Thoracic aorta (tissue), 2 donors: ENCODE measurements at regions not wholly inside any gene's neighbourhood (a gene's known extent, or its start where the extent isn't known, plus 50 kb on each side); places are given as distances from the start of the nearest gene placed in this dataset.
"Not testable (repeated sequence)": the region's sequence is repeated elsewhere in the genome, so short reads cannot be mapped to it uniquely, and the experiment has no call there.

Experiments used
- ATAC-seq: fragments of 150-250 bp; one replicate; pipeline ENCODE4 v1.8.0; 2017; ENCODE audit warnings: low read depth; ENCODE audit not compliant: insufficient number of reproducible peaks, low FRiP score
- DNase-seq: peaks from one replicate; pipeline ENCODE4 v3.0.0-alpha.2; 2020; ENCODE audit warnings: low spot score
- H3K27ac ChIP-seq, 2 donors: fragments of 200-600 bp; sonication (generic); 1 replicate in 1 of 2; 2 replicates in 1 of 2; pipeline ENCODE4 v1.5.1; 2016; ENCODE audit warnings: mild to moderate bottlenecking in 2 of 2, moderate library complexity in 2 of 2
- H3K27me3 ChIP-seq: fragments of 200-600 bp; sonication (generic); replicated peaks from 2 replicates; pipeline ENCODE4 v1.6.0; 2016; ENCODE audit warnings: mild to moderate bottlenecking; ENCODE audit not compliant: insufficient read depth
- H3K36me3 ChIP-seq: fragments of 200-600 bp; sonication (generic); one replicate; pipeline ENCODE4 v1.5.1; 2016
- H3K4me1 ChIP-seq, 2 donors: fragments of 200-600 bp; sonication (generic); 1 replicate in 1 of 2; 2 replicates in 1 of 2; pipeline versions ENCODE4 v1.5.1 to v1.6.0; 2016; ENCODE audit warnings: low read depth in 2 of 2, mild to moderate bottlenecking in 1 of 2; ENCODE audit not compliant: control insufficient read depth in 1 of 2
- H3K4me3 ChIP-seq: fragments of 200-600 bp; sonication (generic); 2 replicates; pipeline ENCODE4 v1.5.1; 2016; ENCODE audit warnings: mild to moderate bottlenecking
- H3K9me3 ChIP-seq: fragments of 200-600 bp; sonication (generic); 2 replicates; pipeline ENCODE4 v1.5.1; 2016
- CTCF ChIP-seq: fragments of 200-600 bp; sonication (generic); IDR thresholded peaks from one replicate; pipeline ENCODE4 v1.5.1; 2019; ENCODE audit warnings: antibody characterized with exemption

DNA sequence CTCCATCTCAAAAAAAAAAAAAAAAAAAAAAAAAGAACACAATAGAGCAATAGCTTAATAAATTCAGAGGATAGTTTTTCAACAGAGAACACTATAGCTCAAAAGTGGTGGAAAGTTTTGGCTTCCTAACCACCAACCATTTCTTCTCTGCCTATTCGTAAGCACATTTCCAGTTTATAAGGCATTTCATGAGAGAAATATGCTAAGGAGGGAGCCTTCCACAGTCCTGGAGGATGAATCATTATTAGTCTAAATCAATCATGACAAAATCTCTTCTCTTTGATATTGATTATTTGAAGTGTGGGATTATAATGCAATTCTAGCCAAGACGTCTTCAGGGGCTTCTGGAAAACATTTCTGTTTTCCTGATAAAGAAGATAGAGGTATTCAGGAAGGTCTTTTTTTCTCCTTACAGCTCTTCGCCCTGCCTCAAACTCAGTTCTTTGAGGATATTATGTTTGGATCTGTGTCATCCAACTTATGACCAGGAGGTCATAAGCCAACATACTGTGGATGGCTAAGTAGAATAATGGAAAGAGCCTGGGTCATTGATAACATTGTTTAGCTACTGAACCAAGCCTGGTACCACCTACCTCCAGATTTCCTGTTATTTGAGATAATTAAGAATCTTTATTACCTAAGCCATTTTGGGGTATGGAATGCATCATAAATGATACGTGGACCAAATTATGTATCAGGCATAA is 207.3 kb downstream of the TRIB2 start:
- Histone ChIP-seq H3K4me3 (no peak overlapping the region), H3K27me3 (no peaks in the 10 kb centered on the region), H3K4me1 (peaks cover 4 to 12% of the 10 kb centered on the region in 2 donors), H3K27ac (no peak overlapping the region), H3K9me3 (no peaks in the 10 kb centered on the region), H3K36me3 (no peaks in the 10 kb centered on the region)
- no peak for TF ChIP-seq CTCF
- DNase-seq (no peak), ATAC-seq (no peak)

DNA sequence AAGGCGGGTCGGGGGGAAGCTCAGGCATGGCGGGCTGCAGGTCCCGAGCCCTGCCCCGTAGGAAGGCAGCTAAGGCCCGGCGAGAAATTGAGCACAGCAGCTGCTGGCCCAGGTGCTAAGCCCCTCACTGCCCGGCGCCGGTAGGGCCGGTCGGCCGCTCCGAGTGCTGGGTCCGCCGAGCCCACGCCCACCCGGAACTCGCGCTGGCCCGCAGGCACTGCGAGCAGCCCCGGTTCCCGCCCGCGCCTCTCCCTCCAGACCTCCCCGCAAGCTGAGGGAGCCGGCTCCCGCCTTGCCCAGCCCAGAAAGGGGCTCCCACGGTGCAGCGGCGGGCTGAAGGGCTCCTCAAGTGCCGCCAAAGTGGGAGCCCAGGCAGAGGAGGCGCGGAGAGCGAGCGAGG is 209.9 kb downstream of the TRIB2 start:
- not testable (repeated sequence) for ATAC-seq, H3K27ac ChIP-seq, DNase-seq, H3K9me3 ChIP-seq, H3K4me1 ChIP-seq, H3K27me3 ChIP-seq, H3K4me3 ChIP-seq, H3K36me3 ChIP-seq

DNA sequence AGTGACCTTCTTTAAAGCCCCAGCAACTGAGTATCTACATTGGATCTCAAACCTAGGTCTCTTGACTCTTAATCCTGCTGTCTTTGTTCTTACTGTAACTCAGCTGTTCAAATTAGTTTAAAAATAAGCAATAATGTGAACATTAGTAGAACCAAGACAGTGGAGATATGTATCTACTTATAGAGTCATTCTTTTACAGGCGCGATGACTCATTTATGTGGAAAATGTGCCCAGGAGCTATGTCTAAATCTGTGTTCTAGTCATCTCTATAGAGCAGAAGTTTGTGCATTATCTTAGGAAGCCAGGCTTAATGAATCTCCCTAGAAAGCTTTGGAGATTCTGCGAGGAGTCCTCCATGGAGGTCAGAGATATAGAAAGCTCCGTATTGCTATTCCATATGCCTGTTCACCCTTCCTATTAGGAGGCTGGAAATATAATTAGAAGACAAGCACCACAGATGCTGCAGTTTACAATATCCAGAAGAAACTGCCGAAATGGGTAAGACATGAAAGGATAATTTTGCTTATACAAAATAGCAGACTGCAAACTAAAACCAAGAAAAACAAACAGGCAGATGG is 211.6 kb downstream of the TRIB2 start:
- no peak for ATAC-seq
- no peak overlapping the region for H3K27ac ChIP-seq

GRCh38 chr2:12928775-12929401 is 212.2 kb downstream of the TRIB2 start:
- DNase-seq (no peak), ATAC-seq (no peak)
- Histone ChIP-seq H3K27ac (no peak overlapping the region), H3K9me3 (no peaks in the 10 kb centered on the region), H3K4me3 (no peak overlapping the region), H3K36me3 (no peaks in the 10 kb centered on the region), H3K27me3 (no peaks in the 10 kb centered on the region), H3K4me1 (no peaks in the 10 kb centered on the region)
- no peak for TF ChIP-seq CTCF

More for the DNA sequence above, 211.6 kb downstream of the TRIB2 start:
- no peak for TF ChIP-seq CTCF
- H3K27me3 ChIP-seq: no peaks in the 10 kb centered on the region
- H3K9me3 ChIP-seq: no peaks in the 10 kb centered on the region
- DNase-seq: no peak
- H3K36me3 ChIP-seq: no peaks in the 10 kb centered on the region
- no peak overlapping the region for H3K4me3 ChIP-seq
- no peaks in the 10 kb centered on the region for H3K4me1 ChIP-seq

GRCh38 chr2:12929758-12930157 is 213.0 kb downstream of the TRIB2 start:
- H3K4me1 ChIP-seq: no peaks in the 10 kb centered on the region
- H3K4me3 ChIP-seq: no peak overlapping the region
- H3K27ac ChIP-seq: no peak overlapping the region
- no peaks in the 10 kb centered on the region for H3K27me3 ChIP-seq
- TF ChIP-seq CTCF: no peak
- no peaks in the 10 kb centered on the region for H3K9me3 ChIP-seq
- ATAC-seq (no peak), DNase-seq (no peak)
- no peaks in the 10 kb centered on the region for H3K36me3 ChIP-seq
